Activated naive CD4-positive, alpha-beta T cell treated with anti-CD3 and anti-CD28 coated beads, Interleukin-2, amount 50 U/mL, for 24 hours (primary cell): ENCODE measurements at regions not wholly inside any gene's neighbourhood (a gene's known extent, or its start where the extent isn't known, plus 50 kb on each side); places are given as distances from the start of the nearest gene placed in this dataset.

Experiments
- H3K27ac Mint-ChIP-seq: one replicate; pipeline ENCODE4 v1.8.0; 2021; ENCODE audit warnings: mild to moderate bottlenecking, mixed read lengths
- H3K27me3 Mint-ChIP-seq: one replicate; pipeline ENCODE4 v1.8.0; 2021; ENCODE audit warnings: mixed read lengths
- H3K36me3 Mint-ChIP-seq: one replicate; pipeline ENCODE4 v1.8.0; 2021; ENCODE audit warnings: mixed read lengths
- H3K4me1 Mint-ChIP-seq: one replicate; pipeline ENCODE4 v1.8.0; 2021; ENCODE audit warnings: mixed read lengths
- H3K4me3 Mint-ChIP-seq: one replicate; pipeline ENCODE4 v1.8.0; 2021; ENCODE audit warnings: mild to moderate bottlenecking, mixed read lengths
- H3K9me3 Mint-ChIP-seq: one replicate; pipeline ENCODE4 v1.8.0; 2021; ENCODE audit warnings: mixed read lengths

GRCh38 chr14:104353921-104354701 is 215.7 kb downstream of the KIF26A start:
- Mint-ChIP-seq H3K9me3 (no peaks in the 10 kb centered on the region), H3K27me3 (no peaks in the 10 kb centered on the region), H3K4me1 (no peaks in the 10 kb centered on the region), H3K27ac (no peak overlapping the region), H3K36me3 (no peaks in the 10 kb centered on the region), H3K4me3 (no peak overlapping the region)

DNA sequence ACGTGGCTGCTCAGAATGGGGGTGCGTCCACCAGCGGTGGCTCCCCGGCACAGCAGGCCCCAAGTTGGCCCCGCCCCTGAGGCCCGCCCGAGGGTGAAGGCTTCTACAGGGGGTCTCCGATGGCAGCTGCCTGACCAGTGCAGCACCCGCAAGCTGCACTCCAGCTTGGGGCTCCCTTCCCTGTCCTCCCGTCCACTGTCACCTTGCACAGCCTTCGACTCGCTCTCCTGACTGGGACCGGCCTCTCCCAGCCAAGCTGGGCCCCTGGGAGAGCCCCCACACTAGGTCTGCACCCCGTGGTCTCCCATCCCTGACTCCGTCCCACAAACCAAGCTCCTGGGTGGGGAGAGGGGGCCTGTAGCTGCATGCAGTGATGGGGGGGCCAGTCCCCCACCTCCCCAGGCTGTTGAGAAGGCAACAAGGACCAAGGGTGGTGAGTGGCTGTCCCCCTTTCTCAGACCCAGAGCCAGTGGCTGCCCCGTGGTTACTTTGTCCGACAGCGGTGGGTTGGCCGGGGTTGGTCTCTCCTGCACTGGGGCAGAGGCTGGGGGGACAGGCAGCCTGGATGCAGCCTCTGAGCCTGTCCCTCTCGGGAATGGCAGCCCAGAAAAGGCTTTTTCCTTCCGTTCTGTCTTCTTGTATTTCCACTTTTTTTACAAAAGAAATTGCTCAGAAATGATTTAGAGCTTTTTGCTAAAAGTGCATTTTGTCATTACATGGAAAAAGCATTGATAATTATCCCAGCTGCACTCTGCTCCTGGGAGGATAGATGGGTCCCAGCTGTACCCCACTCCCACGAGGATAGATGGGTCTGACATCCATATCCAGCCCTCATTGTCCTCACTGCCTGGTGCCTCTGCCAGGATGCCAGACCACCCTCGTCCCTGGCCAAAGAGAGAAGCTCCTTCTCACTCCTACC is 217.0 kb downstream of the KIF26A start:
- no peaks in the 10 kb centered on the region for H3K9me3 Mint-ChIP-seq
- H3K27ac Mint-ChIP-seq, result no peak overlapping the region
- H3K27me3 Mint-ChIP-seq, result no peaks in the 10 kb centered on the region
- H3K4me3 Mint-ChIP-seq, result no peak overlapping the region
- H3K4me1 Mint-ChIP-seq, result no peaks in the 10 kb centered on the region
- H3K36me3 Mint-ChIP-seq, result no peaks in the 10 kb centered on the region

GRCh38 chr14:104356020-104356737 is 217.8 kb downstream of the KIF26A start:
- Mint-ChIP-seq H3K27me3 (no peaks in the 10 kb centered on the region), H3K36me3 (no peaks in the 10 kb centered on the region), H3K9me3 (no peaks in the 10 kb centered on the region), H3K4me3 (no peak overlapping the region), H3K27ac (no peak overlapping the region), H3K4me1 (no peaks in the 10 kb centered on the region)

DNA sequence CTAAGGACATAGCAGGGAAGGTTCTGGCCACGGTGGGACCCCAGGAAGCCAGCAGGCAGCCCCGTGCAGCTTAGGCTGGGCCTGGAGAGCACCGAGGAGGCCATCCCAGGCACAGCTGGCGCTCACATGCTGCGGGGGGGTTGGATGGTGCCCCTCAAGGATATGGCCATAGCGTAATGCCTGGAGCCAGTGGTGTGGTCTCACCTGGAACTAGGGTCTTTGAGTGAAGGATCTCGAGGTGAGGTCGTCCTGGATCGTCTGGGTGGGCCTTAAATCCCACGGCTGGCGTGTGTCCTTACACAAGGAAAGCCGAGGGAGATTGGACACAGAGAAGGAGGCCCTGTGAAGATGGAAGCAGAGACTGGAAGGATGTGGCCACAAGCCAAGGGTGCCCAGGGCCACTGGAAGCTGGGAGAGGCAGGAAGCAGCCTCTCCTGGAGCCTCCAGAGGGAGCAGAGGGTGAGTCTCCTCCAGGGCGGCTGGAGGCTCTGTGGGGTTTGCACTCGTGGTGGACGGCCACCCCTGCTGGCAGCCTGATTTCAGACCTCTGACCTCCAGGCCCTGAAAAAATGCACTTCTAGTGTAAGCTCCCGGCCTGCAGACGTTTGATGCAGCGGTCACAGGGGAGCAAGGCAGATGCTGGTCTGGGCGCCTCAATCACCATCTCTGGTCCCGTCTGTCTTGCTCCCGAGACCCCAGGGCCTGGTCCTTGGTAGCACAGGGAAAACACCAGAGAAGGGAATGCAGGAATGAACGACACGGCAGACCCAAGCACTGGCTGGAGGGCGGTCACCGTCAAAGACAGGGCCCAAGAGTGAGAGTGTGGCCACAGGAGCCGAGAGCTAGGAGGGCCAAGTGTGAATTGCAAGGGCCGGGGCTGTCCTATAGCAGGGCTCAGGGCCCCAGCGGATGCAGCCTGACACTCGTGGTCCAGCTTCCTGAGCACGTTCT is 218.6 kb downstream of the KIF26A start:
- H3K4me1 Mint-ChIP-seq, result no peaks in the 10 kb centered on the region
- H3K4me3 Mint-ChIP-seq, result no peak overlapping the region
- no peaks in the 10 kb centered on the region for H3K36me3 Mint-ChIP-seq
- H3K27me3 Mint-ChIP-seq, result no peaks in the 10 kb centered on the region
- H3K9me3 Mint-ChIP-seq, result no peaks in the 10 kb centered on the region
- H3K27ac Mint-ChIP-seq, result no peak overlapping the region

DNA sequence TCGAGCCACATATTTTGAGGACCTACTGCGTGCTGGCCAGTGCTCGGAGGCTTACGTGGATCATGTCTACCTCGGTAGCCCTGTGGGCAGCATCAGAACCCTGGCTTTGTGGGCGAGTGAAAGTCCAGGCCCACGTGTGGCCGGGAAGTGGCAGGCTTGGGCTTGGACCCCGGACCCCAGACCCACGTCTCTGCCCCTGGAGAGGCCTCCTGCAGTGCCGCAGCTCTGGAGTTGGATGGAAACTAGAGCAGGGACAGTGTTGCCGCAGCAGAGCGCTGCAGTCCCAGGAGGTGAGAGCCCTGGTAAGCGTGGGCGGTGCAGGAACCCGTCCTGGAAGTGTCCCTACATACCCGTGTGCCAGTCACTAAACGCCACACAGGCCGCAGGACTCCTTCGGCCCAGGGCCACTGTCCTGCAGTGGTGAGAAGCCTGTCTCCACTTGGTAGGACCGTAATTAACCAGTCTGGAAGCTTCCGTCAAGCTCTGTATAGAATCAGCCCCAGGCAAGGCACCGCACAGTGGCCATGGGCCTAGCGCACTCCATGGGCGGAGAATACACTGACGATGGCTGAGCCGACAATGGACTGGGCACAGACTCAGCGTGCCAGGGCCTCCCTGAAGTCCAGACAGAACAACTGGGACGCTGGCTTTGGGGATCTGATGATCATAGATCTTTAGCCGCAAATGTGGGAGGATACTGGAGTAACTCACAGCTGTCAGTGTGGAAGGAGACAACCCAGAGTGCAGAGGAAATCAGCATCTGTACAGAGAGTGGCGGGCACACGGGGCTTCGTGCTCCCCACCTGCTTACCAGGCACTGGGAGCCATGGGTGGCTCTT is 219.5 kb downstream of the KIF26A start:
- H3K9me3 Mint-ChIP-seq, result no peaks in the 10 kb centered on the region
- no peaks in the 10 kb centered on the region for H3K4me1 Mint-ChIP-seq
- no peaks in the 10 kb centered on the region for H3K27me3 Mint-ChIP-seq
- H3K27ac Mint-ChIP-seq, result no peak overlapping the region
- H3K4me3 Mint-ChIP-seq, result no peak overlapping the region
- H3K36me3 Mint-ChIP-seq, result no peaks in the 10 kb centered on the region

DNA sequence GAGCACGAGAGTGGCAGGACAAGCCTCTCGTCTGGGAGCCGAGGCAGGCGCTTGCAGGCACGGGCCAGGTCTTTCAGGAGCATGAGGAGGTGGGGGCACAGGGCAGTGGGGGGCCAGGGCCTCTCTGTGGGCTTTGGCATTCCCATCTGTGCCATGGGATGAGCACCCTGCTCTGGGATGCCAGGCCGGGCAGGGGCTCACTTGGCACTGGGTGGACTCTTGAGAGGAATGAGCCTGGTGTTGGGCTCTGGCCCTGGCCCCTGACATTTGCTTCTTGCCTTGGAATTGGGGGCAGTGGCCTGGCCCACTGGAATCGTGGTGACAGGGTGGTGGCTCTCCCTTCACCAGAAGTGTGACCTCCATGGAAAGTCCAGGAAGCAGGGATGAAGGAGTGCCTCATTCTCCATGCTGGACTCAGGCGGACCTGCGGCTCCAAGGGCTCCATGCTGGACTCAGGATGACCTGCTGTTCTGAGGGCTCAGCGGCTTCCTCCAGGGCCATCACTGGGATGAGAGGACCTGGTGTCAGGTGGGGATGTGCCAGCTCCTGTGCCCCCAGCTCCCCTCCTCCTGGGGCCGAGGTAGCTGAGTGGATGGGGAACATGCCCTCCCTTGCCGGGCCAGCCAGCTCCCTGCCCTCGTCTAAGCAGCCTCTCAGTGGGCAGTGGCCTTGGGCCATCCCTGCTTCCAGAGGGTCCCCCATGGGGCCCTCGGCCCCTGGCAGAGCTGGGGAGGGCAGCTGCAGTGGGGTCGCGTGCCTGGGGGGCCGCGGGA is 220.3 kb downstream of the KIF26A start:
- Mint-ChIP-seq H3K27ac (no peak overlapping the region), H3K4me1 (no peaks in the 10 kb centered on the region), H3K27me3 (no peaks in the 10 kb centered on the region), H3K9me3 (no peaks in the 10 kb centered on the region), H3K36me3 (no peaks in the 10 kb centered on the region), H3K4me3 (no peak overlapping the region)

GRCh38 chr14:104359301-104359968 is 220.1 kb upstream of the C14orf180 start:
- Mint-ChIP-seq H3K36me3 (no peaks in the 10 kb centered on the region), H3K4me1 (no peaks in the 10 kb centered on the region), H3K27me3 (no peaks in the 10 kb centered on the region), H3K9me3 (no peaks in the 10 kb centered on the region), H3K27ac (no peak overlapping the region), H3K4me3 (no peak overlapping the region)

DNA sequence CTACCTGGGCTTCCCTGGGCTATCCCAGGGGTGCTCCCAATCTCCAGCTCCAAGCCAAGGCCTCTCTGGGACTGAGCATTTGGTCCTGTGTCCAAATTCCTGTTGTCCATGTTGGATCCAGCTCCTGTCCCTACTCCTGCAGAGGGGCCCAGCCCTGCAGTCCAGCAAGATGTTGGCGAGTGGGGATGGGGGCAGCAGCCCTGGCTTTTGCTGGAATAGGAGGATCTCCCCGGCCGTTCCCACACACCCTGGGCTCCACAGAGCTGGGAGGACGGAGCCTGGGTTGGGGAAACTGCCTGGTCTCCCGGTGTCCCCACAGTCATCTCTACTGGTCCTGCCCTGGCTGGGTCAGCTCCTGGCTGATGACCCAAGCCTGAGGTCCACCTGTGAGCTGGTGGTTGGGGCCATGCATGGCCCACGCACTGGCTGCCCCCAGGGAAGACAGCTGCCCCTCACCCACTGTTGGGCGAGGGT is 219.6 kb upstream of the C14orf180 start:
- Mint-ChIP-seq H3K9me3 (no peaks in the 10 kb centered on the region), H3K4me3 (no peak overlapping the region), H3K4me1 (no peaks in the 10 kb centered on the region), H3K36me3 (no peaks in the 10 kb centered on the region), H3K27ac (no peak overlapping the region), H3K27me3 (no peaks in the 10 kb centered on the region)

GRCh38 chr14:104360501-104360900 is 219.1 kb upstream of the C14orf180 start:
- Mint-ChIP-seq H3K4me3 (no peak overlapping the region), H3K36me3 (no peaks in the 10 kb centered on the region), H3K27me3 (no peaks in the 10 kb centered on the region), H3K27ac (no peak overlapping the region), H3K9me3 (no peaks in the 10 kb centered on the region), H3K4me1 (no peaks in the 10 kb centered on the region)

GRCh38 chr14:104361101-104361591 is 218.4 kb upstream of the C14orf180 start:
- H3K9me3 Mint-ChIP-seq, result no peaks in the 10 kb centered on the region
- H3K27me3 Mint-ChIP-seq, result no peaks in the 10 kb centered on the region
- no peak overlapping the region for H3K4me3 Mint-ChIP-seq
- H3K4me1 Mint-ChIP-seq, result no peaks in the 10 kb centered on the region
- no peaks in the 10 kb centered on the region for H3K36me3 Mint-ChIP-seq
- H3K27ac Mint-ChIP-seq, result no peak overlapping the region

- no peaks in the 10 kb centered on the region for H3K36me3 Mint-ChIP-seq
- H3K27ac Mint-ChIP-seq, result no peak overlapping the region
Observed at GRCh38 chr14:104361921-104362681, 217.5 kb upstream of the C14orf180 start.

GRCh38 chr14:104362761-104363605 is 216.6 kb upstream of the C14orf180 start:
- no peaks in the 10 kb centered on the region for H3K9me3 Mint-ChIP-seq
- H3K36me3 Mint-ChIP-seq, result no peaks in the 10 kb centered on the region
- H3K27ac Mint-ChIP-seq, result no peak overlapping the region
- no peaks in the 10 kb centered on the region for H3K27me3 Mint-ChIP-seq
- H3K4me1 Mint-ChIP-seq, result no peaks in the 10 kb centered on the region
- no peak overlapping the region for H3K4me3 Mint-ChIP-seq

More at GRCh38 chr14:104361921-104362681, 217.5 kb upstream of the C14orf180 start:
- H3K4me3 Mint-ChIP-seq, result no peak overlapping the region
- no peaks in the 10 kb centered on the region for H3K9me3 Mint-ChIP-seq
- H3K27me3 Mint-ChIP-seq, result no peaks in the 10 kb centered on the region
- no peaks in the 10 kb centered on the region for H3K4me1 Mint-ChIP-seq
